WTC11 (cell line): ENCODE measurements at regions not wholly inside any gene's neighbourhood (a gene's known extent, or its start where the extent isn't known, plus 50 kb on each side); places are given as distances from the start of the nearest gene placed in this dataset.

Experiments used
- ATAC-seq: fragments of 200-7000 bp; cut with Tn5 transposase; 2 replicates; pipeline ENCODE4 v1.10.0; 2021; ENCODE audit warnings: mild to moderate bottlenecking, moderate library complexity
- CTCF ChIA-PET: fragments of 300-600 bp; sonication (Branson Sonifier 250); formaldehyde crosslinking; loops from one replicate; lab custom pipeline; 2021; ENCODE audit warnings: antibody characterized with exemption; lab: Charles Lee
- POLR2A ChIA-PET: fragments of 350-600 bp; sonication (Branson Sonifier 250); formaldehyde crosslinking; loops from one replicate; lab custom pipeline; 2021; ENCODE audit warnings: antibody characterized with exemption; lab: Charles Lee
- DNase-seq: peaks from one replicate; pipeline ENCODE4 v3.0.0; 2021; ENCODE audit warnings: low spot score
- H3K27ac Mint-ChIP-seq: 2 replicates; pipeline ENCODE4 v1.8.0; 2021; ENCODE audit warnings: mixed read lengths
- H3K27me3 Mint-ChIP-seq: 2 replicates; pipeline ENCODE4 v1.8.0; 2021; ENCODE audit warnings: low read depth, mild to moderate bottlenecking, moderate library complexity, mixed read lengths
- H3K36me3 Mint-ChIP-seq: 2 replicates; pipeline ENCODE4 v1.8.0; 2021; ENCODE audit warnings: mixed read lengths
- H3K4me1 Mint-ChIP-seq: 2 replicates; pipeline ENCODE4 v1.8.0; 2022; ENCODE audit warnings: mixed read lengths
- H3K4me3 Mint-ChIP-seq: 2 replicates; pipeline ENCODE4 v1.8.0; 2021; ENCODE audit warnings: mild to moderate bottlenecking, moderate library complexity, mixed read lengths
- H3K9me3 Mint-ChIP-seq: 2 replicates; pipeline ENCODE4 v1.8.0; 2021; ENCODE audit warnings: mixed read lengths
- ATF2 ChIP-seq: sonication (generic); formaldehyde crosslinking; IDR thresholded peaks from 2 replicates; pipeline ENCODE4 v1.8.1; 2022; ENCODE audit warnings: low read depth, missing genetic modification reagents, borderline replicate concordance
- FOXK1 ChIP-seq: sonication (generic); formaldehyde crosslinking; IDR thresholded peaks from 2 replicates; pipeline ENCODE4 v1.8.0; 2022; ENCODE audit warnings: mild to moderate bottlenecking, moderate library complexity, missing genetic modification reagents
- IRF1 ChIP-seq: sonication (generic); formaldehyde crosslinking; IDR thresholded peaks from 2 replicates; pipeline ENCODE4 v1.8.0; 2023; ENCODE audit warnings: missing genetic modification reagents
- JAZF1 ChIP-seq: fragments of 250-450 bp; sonication (Bioruptor Pico); IDR thresholded peaks from 2 replicates; pipeline ENCODE4 v1.9.0; 2021; ENCODE audit warnings: moderate library complexity, mild to moderate bottlenecking, inconsistent platforms
- JUN ChIP-seq: sonication (generic); formaldehyde crosslinking; IDR thresholded peaks from 2 replicates; pipeline ENCODE4 v1.8.0; 2023; ENCODE audit warnings: mild to moderate bottlenecking, missing genetic modification reagents
- NFYB ChIP-seq: sonication (generic); formaldehyde crosslinking; conservative IDR thresholded peaks from 2 replicates; pipeline ENCODE4 v1.8.0; 2022; ENCODE audit warnings: low read depth, missing genetic modification reagents
- NR1H2 ChIP-seq: sonication (generic); formaldehyde crosslinking; IDR thresholded peaks from 2 replicates; pipeline ENCODE4 v1.9.0; 2021; ENCODE audit warnings: mild to moderate bottlenecking, moderate library complexity, missing genetic modification reagents
- PRDM15 ChIP-seq: sonication (generic); formaldehyde crosslinking; IDR thresholded peaks from 2 replicates; pipeline ENCODE4 v1.8.0; 2022; ENCODE audit warnings: missing genetic modification reagents
- SMAD4 ChIP-seq: sonication (generic); formaldehyde crosslinking; IDR thresholded peaks from 2 replicates; pipeline ENCODE4 v1.8.0; 2022; ENCODE audit warnings: mild to moderate bottlenecking, missing genetic modification reagents
- SOX15 ChIP-seq: fragments of 250-450 bp; sonication (Bioruptor Pico); IDR thresholded peaks from 2 replicates; pipeline ENCODE4 v1.9.0; 2021; ENCODE audit warnings: mild to moderate bottlenecking
- SP1 ChIP-seq: sonication (generic); formaldehyde crosslinking; conservative IDR thresholded peaks from 2 replicates; pipeline ENCODE4 v1.8.1; 2022; ENCODE audit warnings: missing genetic modification reagents
- ZNF232 ChIP-seq: sonication (generic); formaldehyde crosslinking; IDR thresholded peaks from 2 replicates; pipeline ENCODE4 v1.8.0; 2022; ENCODE audit warnings: mild to moderate bottlenecking, missing genetic modification reagents
- ZNF423 ChIP-seq: fragments of 250-450 bp; sonication (Bioruptor Pico); IDR thresholded peaks from 2 replicates; pipeline ENCODE4 v2.1.2; 2022; ENCODE audit warnings: mild to moderate bottlenecking, moderate library complexity
- ZNF532 ChIP-seq: fragments of 250-450 bp; sonication (Bioruptor Pico); IDR thresholded peaks from 2 replicates; pipeline ENCODE4 v1.9.0; 2021; ENCODE audit warnings: mild to moderate bottlenecking, borderline replicate concordance

DNA sequence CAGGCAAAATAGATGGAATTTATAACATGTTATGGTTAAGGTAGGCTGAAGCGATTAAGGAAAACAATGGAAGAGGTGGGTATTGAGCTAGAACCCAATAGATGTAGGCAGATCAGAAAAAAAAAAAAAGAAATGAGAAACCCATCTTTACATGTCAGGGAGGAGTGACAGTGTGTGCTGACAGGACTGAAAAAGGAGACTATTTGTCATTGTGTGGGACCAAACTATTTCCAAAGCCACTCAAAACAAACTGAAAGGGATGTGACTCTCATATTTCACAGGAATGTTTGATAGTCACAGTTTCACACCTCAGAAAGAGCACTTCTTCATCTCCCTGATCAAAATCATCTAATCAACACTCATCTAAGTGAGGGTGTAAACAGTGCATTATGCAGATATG is 122.3 kb upstream of the KIF2A start (continued):
- TF ChIP-seq ZNF532 (CRISPR knock-in tag) (no peak), PRDM15 (CRISPR knock-in tag) (no peak), ZNF232 (CRISPR knock-in tag) (no peak)

DNA sequence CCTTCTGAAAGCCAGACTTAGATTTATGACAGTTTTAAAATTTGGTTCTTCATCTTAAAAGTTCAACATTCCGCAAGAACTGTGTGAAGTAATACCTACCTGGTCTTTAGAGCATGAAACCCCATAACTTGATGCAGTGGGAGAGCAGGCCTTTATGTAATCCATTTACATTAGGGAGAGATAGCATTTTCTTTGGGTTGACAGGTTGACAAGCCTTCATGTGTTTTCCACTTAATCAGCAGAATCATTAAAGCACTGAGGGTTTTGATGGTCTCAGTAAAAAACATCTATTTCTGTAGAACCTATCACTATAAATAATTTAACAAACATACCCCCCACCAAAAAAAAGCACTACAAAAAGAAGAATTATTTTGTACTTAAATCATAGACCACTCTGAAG is 121.6 kb upstream of the KIF2A start:
- Mint-ChIP-seq H3K27ac (no peak overlapping the region), H3K4me3 (no peak overlapping the region), H3K9me3 (peaks cover 6% of the 10 kb centered on the region), H3K4me1 (peaks cover 12% of the 10 kb centered on the region), H3K27me3 (no peaks in the 10 kb centered on the region), H3K36me3 (no peaks in the 10 kb centered on the region)
- ATAC-seq (no peak), DNase-seq (no peak)
- no peak for TF ChIP-seq SP1 (CRISPR knock-in tag)
- TF ChIP-seq NFYB (CRISPR knock-in tag), result no peak
- no peak for TF ChIP-seq IRF1 (CRISPR knock-in tag)
- TF ChIP-seq SOX15 (CRISPR knock-in tag), result no peak
- TF ChIP-seq NR1H2, result no peak
- no peak for TF ChIP-seq ZNF423
- ChIA-PET CTCF (no interaction called here), POLR2A (no interaction called here)

DNA sequence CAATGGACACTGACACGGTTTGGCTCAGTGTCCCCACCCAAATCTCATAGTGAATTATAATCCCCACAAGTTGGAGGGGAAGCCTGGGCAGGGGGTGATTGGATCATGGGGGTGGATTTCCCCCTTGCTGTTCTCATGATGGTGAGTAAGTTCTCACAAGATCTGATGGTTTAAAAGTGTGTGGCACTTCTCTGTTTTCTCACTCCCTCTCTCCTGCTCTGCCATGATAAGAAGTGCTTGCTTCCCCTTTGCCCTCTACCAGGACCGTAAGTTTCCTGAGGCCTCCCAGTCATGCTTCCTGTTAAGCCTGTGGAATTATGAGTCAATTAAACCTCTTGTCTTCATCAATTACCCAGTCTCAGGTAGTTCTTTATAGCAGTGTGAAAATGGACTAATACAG is 115.8 kb upstream of the KIF2A start:
- CTCF ChIA-PET, result no interaction called here
- peaks cover 56% of the 10 kb centered on the region for H3K9me3 Mint-ChIP-seq
- H3K27me3 Mint-ChIP-seq, result peaks cover 2% of the 10 kb centered on the region; the same call in 1 of the 2 replicates
- DNase-seq (no peak), ATAC-seq (no peak)
- H3K4me3 Mint-ChIP-seq, result no peak overlapping the region
- TF ChIP-seq ATF2, result no peak
- no peak for TF ChIP-seq NR1H2
- no peak for TF ChIP-seq JUN
- TF ChIP-seq SMAD4 (CRISPR knock-in tag), result no peak
- no peak for TF ChIP-seq FOXK1 (CRISPR knock-in tag)
- TF ChIP-seq JAZF1 (CRISPR knock-in tag), result no peak
- TF ChIP-seq, all 79 proteins: peak for 0
- POLR2A ChIA-PET, result no interaction called here
- peaks cover 27% of the 10 kb centered on the region for H3K36me3 Mint-ChIP-seq
- no peak overlapping the region for H3K27ac Mint-ChIP-seq
- H3K4me1 Mint-ChIP-seq, result no peaks in the 10 kb centered on the region
